Lower leg skin (tissue), 3 donors: ENCODE measurements at regions not wholly inside any gene's neighbourhood (a gene's known extent, or its start where the extent isn't known, plus 50 kb on each side); places are given as distances from the start of the nearest gene placed in this dataset.

Experiments
- CTCF ChIP-seq, 3 donors: fragments of 450-650 bp; IDR thresholded peaks; one replicate each; pipeline ENCODE4 v1.5.1; 2016; ENCODE audit warnings: antibody characterized with exemption in 3 of 3, mild to moderate bottlenecking in 3 of 3, moderate library complexity in 2 of 3
- POLR2A ChIP-seq, 2 donors: fragments of 450-650 bp; IDR thresholded peaks; one replicate each; pipeline ENCODE4 v1.6.1; 2016 to 2017; ENCODE audit warnings: antibody characterized with exemption in 2 of 2, mild to moderate bottlenecking in 1 of 2, moderate library complexity in 1 of 2

- no peak for TF ChIP-seq CTCF (IDR thresholded peaks at IDR 0.05)
- no peak for TF ChIP-seq POLR2A (IDR thresholded peaks at IDR 0.05)
Measured at GRCh38 chrX:42472727-42473126, 305.2 kb downstream of the PPP1R2C start.
